WERI-Rb-1 (cell line): ENCODE measurements at regions not wholly inside any gene's neighbourhood (a gene's known extent, or its start where the extent isn't known, plus 50 kb on each side); places are given as distances from the start of the nearest gene placed in this dataset.

Experiments
- DNase-seq: peaks from one replicate; pipeline ENCODE4 v3.0.0-alpha.2; 2020
- H3K27ac ChIP-seq: fragments of 250-450 bp; sonication (Bioruptor Pico); 2 replicates; pipeline ENCODE4 v1.5.1; 2020; ENCODE audit warnings: mild to moderate bottlenecking, moderate library complexity
- H3K27me3 ChIP-seq: fragments of 250-450 bp; sonication (Bioruptor Pico); 2 replicates; pipeline ENCODE4 v1.5.1; 2021; ENCODE audit warnings: mild to moderate bottlenecking, low read depth, moderate library complexity; ENCODE audit not compliant: insufficient read depth, severe bottlenecking
- H3K36me3 ChIP-seq: fragments of 250-450 bp; sonication (Bioruptor Pico); 2 replicates; pipeline ENCODE4 v1.5.1; 2020; ENCODE audit warnings: mild to moderate bottlenecking, moderate library complexity
- H3K4me3 ChIP-seq: 2 replicates; pipeline ENCODE4 v1.5.1; 2011; ENCODE audit warnings: low read depth, mild to moderate bottlenecking, control low read depth, low read length
- H3K9me3 ChIP-seq: fragments of 250-450 bp; sonication (Bioruptor Pico); 2 replicates; pipeline ENCODE4 v1.5.1; 2021; ENCODE audit warnings: mild to moderate bottlenecking, moderate library complexity; ENCODE audit not compliant: severe bottlenecking
- TF ChIP-seq, protein P1 (sequence below): IDR thresholded peaks from 2 replicates; pipeline ENCODE4 v1.5.1; 2011; ENCODE audit warnings: low read depth, mild to moderate bottlenecking, control low read depth, inconsistent platforms, low read length

- H3K4me3 ChIP-seq = no peak overlapping the region
- H3K9me3 ChIP-seq = no peaks in the 10 kb centered on the region
- no peaks in the 10 kb centered on the region for H3K27me3 ChIP-seq
- H3K27ac ChIP-seq = no peak overlapping the region
- no peaks in the 10 kb centered on the region for H3K36me3 ChIP-seq
- no peak for DNase-seq
- TF ChIP-seq, protein P1, sequence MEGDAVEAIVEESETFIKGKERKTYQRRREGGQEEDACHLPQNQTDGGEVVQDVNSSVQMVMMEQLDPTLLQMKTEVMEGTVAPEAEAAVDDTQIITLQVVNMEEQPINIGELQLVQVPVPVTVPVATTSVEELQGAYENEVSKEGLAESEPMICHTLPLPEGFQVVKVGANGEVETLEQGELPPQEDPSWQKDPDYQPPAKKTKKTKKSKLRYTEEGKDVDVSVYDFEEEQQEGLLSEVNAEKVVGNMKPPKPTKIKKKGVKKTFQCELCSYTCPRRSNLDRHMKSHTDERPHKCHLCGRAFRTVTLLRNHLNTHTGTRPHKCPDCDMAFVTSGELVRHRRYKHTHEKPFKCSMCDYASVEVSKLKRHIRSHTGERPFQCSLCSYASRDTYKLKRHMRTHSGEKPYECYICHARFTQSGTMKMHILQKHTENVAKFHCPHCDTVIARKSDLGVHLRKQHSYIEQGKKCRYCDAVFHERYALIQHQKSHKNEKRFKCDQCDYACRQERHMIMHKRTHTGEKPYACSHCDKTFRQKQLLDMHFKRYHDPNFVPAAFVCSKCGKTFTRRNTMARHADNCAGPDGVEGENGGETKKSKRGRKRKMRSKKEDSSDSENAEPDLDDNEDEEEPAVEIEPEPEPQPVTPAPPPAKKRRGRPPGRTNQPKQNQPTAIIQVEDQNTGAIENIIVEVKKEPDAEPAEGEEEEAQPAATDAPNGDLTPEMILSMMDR = no peak
These were observed 393.4 kb upstream of the NDST3 start for GRCh38 chr4:117640836-117641235.

- TF ChIP-seq, protein P1 = no peak
These were observed 392.8 kb upstream of the NDST3 start for GRCh38 chr4:117641519-117641918.

GRCh38 chr4:117654079-117654478, 380.2 kb upstream of the NDST3 start:
- no peak for DNase-seq
- Histone ChIP-seq H3K27ac (no peak overlapping the region), H3K4me3 (no peak overlapping the region), H3K27me3 (no peaks in the 10 kb centered on the region), H3K9me3 (no peaks in the 10 kb centered on the region), H3K36me3 (no peaks in the 10 kb centered on the region)
- TF ChIP-seq, protein P1 = no peak

More at GRCh38 chr4:117641519-117641918, 392.8 kb upstream of the NDST3 start:
- Histone ChIP-seq H3K4me3 (no peak overlapping the region), H3K27ac (no peak overlapping the region), H3K27me3 (no peaks in the 10 kb centered on the region), H3K9me3 (no peaks in the 10 kb centered on the region), H3K36me3 (no peaks in the 10 kb centered on the region)
- no peak for DNase-seq

DNA sequence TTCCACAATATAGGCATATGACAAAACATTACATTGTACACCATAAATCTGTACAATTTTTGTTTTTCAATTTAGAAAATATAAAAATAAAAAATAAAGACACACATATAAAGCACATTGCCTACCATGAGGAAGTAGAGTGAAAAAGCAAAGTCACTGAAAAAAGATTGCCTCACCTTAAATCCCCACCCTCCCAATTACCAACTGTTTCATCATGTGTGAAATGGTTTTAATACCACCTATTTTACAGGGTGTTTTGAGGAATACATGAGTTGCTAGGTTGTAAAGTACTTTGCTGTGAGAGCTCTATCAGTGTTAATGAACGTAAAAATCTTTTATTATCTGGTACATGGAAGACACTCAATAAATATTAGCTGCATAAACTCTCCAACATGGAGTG, 373.6 kb upstream of the NDST3 start:
- no peak overlapping the region for H3K4me3 ChIP-seq
- H3K27me3 ChIP-seq = no peaks in the 10 kb centered on the region
- no peak for DNase-seq
- H3K9me3 ChIP-seq = no peaks in the 10 kb centered on the region
- no peak overlapping the region for H3K27ac ChIP-seq
- TF ChIP-seq, protein P1 = no peak
- H3K36me3 ChIP-seq = no peaks in the 10 kb centered on the region

GRCh38 chr4:117661091-117662072, 372.9 kb upstream of the NDST3 start:
- no peak for DNase-seq
- no peaks in the 10 kb centered on the region for H3K36me3 ChIP-seq
- H3K9me3 ChIP-seq = no peaks in the 10 kb centered on the region
- no peaks in the 10 kb centered on the region for H3K27me3 ChIP-seq
- no peak overlapping the region for H3K4me3 ChIP-seq
- H3K27ac ChIP-seq = no peak overlapping the region
- TF ChIP-seq, protein P1 = no peak
